Fibroblast of pulmonary artery (primary cell): ENCODE measurements at regions not wholly inside any gene's neighbourhood (a gene's known extent, or its start where the extent isn't known, plus 50 kb on each side); places are given as distances from the start of the nearest gene placed in this dataset.

Experiments
- DNase-seq: peaks from one replicate; pipeline ENCODE4 v3.0.0-alpha.2; 2010; ENCODE audit warnings: low read depth
- H3K4me3 ChIP-seq: replicated peaks from 2 replicates; pipeline ENCODE4 v1.5.1; 2011; ENCODE audit warnings: low read depth, mild to moderate bottlenecking, control low read depth, low read length, moderate library complexity
- CTCF ChIP-seq: IDR thresholded peaks from 2 replicates; pipeline ENCODE4 v1.5.1; 2011; ENCODE audit warnings: mild to moderate bottlenecking, control low read depth, low read length, inconsistent platforms; ENCODE audit errors: missing control alignments

GRCh38 chr13:29903996-29904395 lies 53.6 kb upstream of the UBL3 start:
- no peak for DNase-seq
- no peak overlapping the region for H3K4me3 ChIP-seq
- TF ChIP-seq CTCF: no peak

GRCh38 chr13:29903543-29903942 lies 53.1 kb upstream of the UBL3 start:
- no peak for DNase-seq
- no peak for TF ChIP-seq CTCF
- H3K4me3 ChIP-seq: no peak overlapping the region

GRCh38 chr13:29902632-29903305 lies 52.4 kb upstream of the UBL3 start:
- peak; percentile 42 for DNase-seq
- H3K4me3 ChIP-seq: peak overlapping the region; percentile 38
- no peak for TF ChIP-seq CTCF

- peak; percentile 96 for DNase-seq
- TF ChIP-seq CTCF: no peak
- peak overlapping the region; percentile 38 for H3K4me3 ChIP-seq
These were observed 51.6 kb upstream of the UBL3 start for GRCh38 chr13:29901710-29902631.
